Left lung (tissue), 4 donors: ENCODE measurements at regions not wholly inside any gene's neighbourhood (a gene's known extent, or its start where the extent isn't known, plus 50 kb on each side); places are given as distances from the start of the nearest gene placed in this dataset.

Experiments
- ATAC-seq: fragments of 200-7000 bp; cut with Tn5 transposase; one replicate; pipeline ENCODE4 v1.9.1; 2020; ENCODE audit warnings: moderate library complexity
- DNase-seq, 4 donors: peaks; one replicate each; pipeline ENCODE4 v3.0.0-alpha.2; 2013 to 2020
- H3K27ac ChIP-seq, 2 donors: fragments of 200-600 bp; sonication (generic) in 1 of 2; one replicate each; pipeline versions ENCODE4 v1.5.0 to v1.8.0; 2020 to 2021
- H3K27me3 ChIP-seq, 2 donors: fragments of 200-600 bp; sonication (generic) in 1 of 2; one replicate each; pipeline versions ENCODE4 v1.5.0 to v1.8.0; 2020 to 2021
- H3K36me3 ChIP-seq, 2 donors: fragments of 200-600 bp; sonication (generic) in 1 of 2; one replicate each; pipeline versions ENCODE4 v1.5.0 to v1.8.0; 2020 to 2021
- H3K4me1 ChIP-seq, 2 donors: fragments of 200-600 bp; one replicate each; pipeline ENCODE4 v1.8.0; 2021
- H3K4me3 ChIP-seq, 2 donors: fragments of 200-600 bp; sonication (generic) in 1 of 2; one replicate each; pipeline versions ENCODE4 v1.5.0 to v1.8.0; 2020 to 2021; ENCODE audit warnings: mild to moderate bottlenecking in 1 of 2
- H3K9me3 ChIP-seq, 2 donors: fragments of 200-600 bp; sonication (generic) in 1 of 2; one replicate each; pipeline versions ENCODE4 v1.5.0 to v1.8.0; 2020 to 2021
- intact Hi-C, 2 donors: fragments of 100-400 bp; cut with DNase I; formaldehyde crosslinking; loops; one replicate each; pipeline versions ENCODE4 v1.11.2 to v1.14.2; 2022
- TF ChIP-seq, protein P1 (sequence below), 2 donors: fragments of 200-600 bp; sonication (generic) in 1 of 2; IDR thresholded peaks; one replicate each; pipeline versions ENCODE4 v1.5.0 to v1.8.0; 2021; ENCODE audit warnings: antibody characterized with exemption in 2 of 2
- donor health status: DM: no; HTN: yes; CAD: no.
- donor health status: DM: no; HTN: no; CAD: no.

DNA sequence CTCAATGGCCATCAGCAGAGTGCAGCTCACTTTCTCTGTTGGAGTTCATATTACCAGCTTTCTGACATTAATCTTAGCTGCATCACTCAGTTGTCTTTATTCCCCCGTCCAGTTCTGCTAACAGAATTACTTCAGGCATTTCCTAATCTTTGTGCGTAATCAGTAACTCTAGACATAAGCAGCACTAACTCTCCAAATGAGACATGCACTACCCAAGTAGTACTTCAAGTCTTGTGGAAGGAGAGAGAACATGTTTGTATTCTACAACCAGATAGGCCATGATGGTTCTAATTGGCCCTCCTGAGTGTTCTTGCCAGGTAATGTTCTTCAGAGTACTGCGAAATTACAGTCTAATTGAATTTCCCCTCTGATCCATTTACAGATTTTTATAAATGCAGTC, 448.5 kb upstream of the RPS6KA3 start:
- H3K9me3 ChIP-seq = no peaks in the 10 kb centered on the region
- H3K4me3 ChIP-seq = no peak overlapping the region
- no peaks in the 10 kb centered on the region for H3K36me3 ChIP-seq
- TF ChIP-seq, protein P1, sequence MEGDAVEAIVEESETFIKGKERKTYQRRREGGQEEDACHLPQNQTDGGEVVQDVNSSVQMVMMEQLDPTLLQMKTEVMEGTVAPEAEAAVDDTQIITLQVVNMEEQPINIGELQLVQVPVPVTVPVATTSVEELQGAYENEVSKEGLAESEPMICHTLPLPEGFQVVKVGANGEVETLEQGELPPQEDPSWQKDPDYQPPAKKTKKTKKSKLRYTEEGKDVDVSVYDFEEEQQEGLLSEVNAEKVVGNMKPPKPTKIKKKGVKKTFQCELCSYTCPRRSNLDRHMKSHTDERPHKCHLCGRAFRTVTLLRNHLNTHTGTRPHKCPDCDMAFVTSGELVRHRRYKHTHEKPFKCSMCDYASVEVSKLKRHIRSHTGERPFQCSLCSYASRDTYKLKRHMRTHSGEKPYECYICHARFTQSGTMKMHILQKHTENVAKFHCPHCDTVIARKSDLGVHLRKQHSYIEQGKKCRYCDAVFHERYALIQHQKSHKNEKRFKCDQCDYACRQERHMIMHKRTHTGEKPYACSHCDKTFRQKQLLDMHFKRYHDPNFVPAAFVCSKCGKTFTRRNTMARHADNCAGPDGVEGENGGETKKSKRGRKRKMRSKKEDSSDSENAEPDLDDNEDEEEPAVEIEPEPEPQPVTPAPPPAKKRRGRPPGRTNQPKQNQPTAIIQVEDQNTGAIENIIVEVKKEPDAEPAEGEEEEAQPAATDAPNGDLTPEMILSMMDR (IDR thresholded peaks at IDR 0.05) = no peak
- no peak overlapping the region for H3K27ac ChIP-seq
- intact Hi-C loops = no loop called here
- DNase-seq (no peak), ATAC-seq (peak; percentile 78)
- H3K4me1 ChIP-seq = no peaks in the 10 kb centered on the region
- H3K27me3 ChIP-seq = no peaks in the 10 kb centered on the region

DNA sequence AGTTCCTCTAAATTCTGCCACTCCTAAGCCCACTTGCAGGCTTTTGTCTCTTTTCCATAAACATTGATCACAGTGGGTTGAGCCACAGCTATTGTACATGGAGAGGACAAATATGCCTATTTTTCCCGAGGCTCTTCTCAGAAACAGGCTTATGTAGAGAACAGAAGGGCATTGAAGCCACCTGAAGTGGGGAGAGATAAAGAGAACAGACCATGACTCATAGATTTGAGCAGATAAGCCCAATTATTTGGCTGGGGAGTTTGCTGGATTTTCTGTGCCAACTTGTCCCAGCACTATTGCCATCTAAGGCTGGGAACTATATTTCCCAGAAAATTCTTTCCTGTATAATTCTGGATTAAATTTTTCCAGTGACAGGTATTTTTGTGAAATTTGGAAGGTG, 446.1 kb upstream of the RPS6KA3 start:
- no peak overlapping the region for H3K27ac ChIP-seq
- ATAC-seq (no peak), DNase-seq (no peak)
- intact Hi-C loops = no loop called here
- H3K36me3 ChIP-seq = no peaks in the 10 kb centered on the region
- H3K9me3 ChIP-seq = no peaks in the 10 kb centered on the region
- H3K4me3 ChIP-seq = no peak overlapping the region
- TF ChIP-seq, protein P1 (IDR thresholded peaks at IDR 0.05) = no peak
- no peaks in the 10 kb centered on the region for H3K4me1 ChIP-seq
- H3K27me3 ChIP-seq = no peaks in the 10 kb centered on the region

DNA sequence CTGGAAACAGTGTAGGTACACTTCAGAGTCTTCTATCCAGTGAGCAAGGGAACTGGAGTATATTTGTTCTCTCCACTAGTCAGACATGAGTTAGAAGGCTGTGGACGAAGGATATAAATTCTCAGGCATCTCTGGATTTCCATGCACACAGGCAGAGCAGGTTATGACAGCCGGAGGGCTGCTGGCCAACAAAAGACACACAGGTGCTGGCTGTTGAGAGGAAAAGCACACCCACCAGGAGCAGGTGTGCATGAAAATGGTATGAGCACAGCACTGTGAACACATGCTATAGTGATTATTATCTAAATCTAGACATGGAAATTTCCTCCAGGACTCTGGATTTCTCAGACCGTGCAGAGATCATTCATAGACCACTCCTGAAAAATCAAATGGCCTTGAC, 444.7 kb upstream of the RPS6KA3 start:
- no peak for ATAC-seq
- intact Hi-C loops = no loop called here
- no peak overlapping the region for H3K4me3 ChIP-seq
- no peak overlapping the region for H3K27ac ChIP-seq
- H3K36me3 ChIP-seq = no peaks in the 10 kb centered on the region
- TF ChIP-seq, protein P1 (IDR thresholded peaks at IDR 0.05) = no peak
- no peaks in the 10 kb centered on the region for H3K9me3 ChIP-seq
- no peaks in the 10 kb centered on the region for H3K27me3 ChIP-seq
- no peak for DNase-seq
- no peaks in the 10 kb centered on the region for H3K4me1 ChIP-seq

DNA sequence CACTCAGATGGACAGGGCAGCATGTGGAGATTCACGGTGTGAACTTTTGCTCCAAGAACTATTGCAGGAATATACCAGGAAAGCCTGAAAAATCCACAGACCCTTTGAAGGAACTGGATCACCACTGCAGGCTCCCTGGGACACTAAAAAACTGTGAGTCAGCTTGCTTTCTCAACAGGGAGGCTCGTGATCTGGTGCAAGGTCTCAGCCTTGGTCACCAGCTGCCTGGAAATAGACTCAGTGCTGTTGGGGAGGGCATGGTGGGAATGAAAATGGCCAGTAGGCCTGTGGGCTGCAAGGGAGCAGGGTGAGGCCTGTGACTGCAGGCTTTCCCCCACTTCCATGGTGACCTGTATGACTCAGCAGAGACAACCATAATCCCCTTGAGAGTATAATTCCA, 426.4 kb upstream of the RPS6KA3 start:
- no peaks in the 10 kb centered on the region for H3K4me1 ChIP-seq
- H3K27me3 ChIP-seq = no peaks in the 10 kb centered on the region
- ATAC-seq (no peak), DNase-seq (no peak)
- H3K36me3 ChIP-seq = no peaks in the 10 kb centered on the region
- intact Hi-C loops = no loop called here
- H3K27ac ChIP-seq = no peak overlapping the region
- TF ChIP-seq, protein P1 (IDR thresholded peaks at IDR 0.05) = no peak
- no peak overlapping the region for H3K4me3 ChIP-seq
- no peaks in the 10 kb centered on the region for H3K9me3 ChIP-seq

DNA sequence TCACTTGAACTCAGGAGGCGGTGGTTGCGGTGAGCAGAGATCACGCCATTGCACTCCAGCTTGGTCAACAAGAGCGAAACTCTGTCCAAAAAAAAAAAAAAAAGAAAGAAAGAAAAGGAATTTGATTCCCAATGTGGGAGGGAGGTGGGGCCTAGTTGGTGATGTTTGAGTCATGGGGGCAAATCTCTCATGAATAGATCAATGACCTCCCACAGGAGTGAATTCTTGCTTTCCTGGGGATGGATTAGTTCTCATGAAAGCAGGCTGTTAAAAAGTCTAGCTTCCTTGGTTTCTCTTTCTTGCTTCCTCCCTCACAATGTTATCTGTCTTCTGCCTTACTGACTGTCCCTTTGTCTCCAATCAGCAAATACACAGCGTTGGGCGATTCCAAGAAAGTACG, 419.5 kb upstream of the RPS6KA3 start:
- ATAC-seq (no peak), DNase-seq (no peak)
- TF ChIP-seq, protein P1 (IDR thresholded peaks at IDR 0.05) = no peak
- Histone ChIP-seq H3K27me3 (no peaks in the 10 kb centered on the region), H3K27ac (no peak overlapping the region), H3K4me1 (no peaks in the 10 kb centered on the region), H3K9me3 (no peaks in the 10 kb centered on the region), H3K4me3 (no peak overlapping the region), H3K36me3 (no peaks in the 10 kb centered on the region)
- intact Hi-C loops = no loop called here
